Ascending aorta (tissue), 2 donors: ENCODE measurements at regions not wholly inside any gene's neighbourhood (a gene's known extent, or its start where the extent isn't known, plus 50 kb on each side); places are given as distances from the start of the nearest gene placed in this dataset.

Experiments used
- DNase-seq, 2 donors: peaks; one replicate each; pipeline ENCODE4 v3.0.0-alpha.2; 2019; ENCODE audit warnings: low spot score in 2 of 2
- H3K27ac ChIP-seq, 2 donors: fragments of 200-600 bp; sonication (generic); one replicate each; pipeline ENCODE4 v1.5.1; 2016 to 2017; ENCODE audit warnings: mild to moderate bottlenecking in 1 of 2
- H3K27me3 ChIP-seq: fragments of 200-600 bp; sonication (generic); one replicate; pipeline ENCODE4 v1.5.1; 2017
- H3K36me3 ChIP-seq, 2 donors: fragments of 200-600 bp; sonication (generic); one replicate each; pipeline ENCODE4 v1.5.1; 2016
- H3K4me1 ChIP-seq, 2 donors: fragments of 200-600 bp; sonication (generic); one replicate each; pipeline ENCODE4 v1.5.1; 2016 to 2017; ENCODE audit warnings: mild to moderate bottlenecking in 1 of 2
- H3K4me3 ChIP-seq, 2 donors: fragments of 200-600 bp; sonication (generic); one replicate each; pipeline ENCODE4 v1.5.1; 2016 to 2017; ENCODE audit warnings: mild to moderate bottlenecking in 1 of 2
- H3K9me3 ChIP-seq, 2 donors: fragments of 200-600 bp; sonication (generic); one replicate each; pipeline ENCODE4 v1.5.1; 2016
- CTCF ChIP-seq, 3 experiments: fragments of 200-600 bp in 2 of 3; fragments of 450-650 bp in 1 of 3; sonication (generic) in 2 of 3; IDR thresholded peaks; one replicate each; pipeline ENCODE4 v1.5.1; 2016 to 2019; ENCODE audit warnings: antibody characterized with exemption in 3 of 3, mild to moderate bottlenecking in 1 of 3, moderate library complexity in 1 of 3
- intact Hi-C: fragments of 100-400 bp; cut with DNase I; formaldehyde crosslinking; loops from one replicate; pipeline ENCODE4 v1.15.1; 2023

DNA sequence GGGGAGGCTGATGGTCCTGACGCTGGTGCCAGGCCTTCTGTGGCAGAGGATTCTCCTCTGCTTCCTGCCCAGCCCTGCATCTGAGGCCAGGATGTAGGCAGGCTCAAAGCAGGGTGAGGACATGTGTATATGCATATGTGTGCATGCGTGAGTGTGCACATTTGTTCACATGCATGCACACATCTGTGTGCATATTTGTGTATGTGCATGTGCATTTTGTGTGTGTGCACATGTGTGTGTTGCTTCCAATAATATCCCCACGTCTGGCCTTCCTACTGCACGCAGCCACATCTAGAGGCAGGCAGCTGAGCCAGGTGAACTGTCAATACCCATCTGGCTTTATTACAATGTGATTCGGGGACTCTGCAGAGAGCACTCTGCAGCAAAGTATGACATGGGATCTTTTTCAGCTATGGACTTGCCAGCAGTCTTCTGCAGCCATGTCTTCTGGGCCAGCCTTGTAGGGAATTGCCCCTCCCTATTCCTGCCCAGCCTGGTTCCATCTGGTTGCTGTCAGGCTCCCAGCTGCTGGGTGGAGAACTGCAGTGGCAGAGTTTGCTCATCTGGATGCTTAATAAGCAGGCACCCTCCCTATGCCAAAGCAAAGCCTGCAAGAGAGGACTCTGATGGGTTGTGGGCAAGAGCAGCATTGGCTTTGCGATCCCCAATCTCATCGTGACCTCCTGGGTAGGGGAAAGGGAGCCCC, 140.7 kb downstream of the PFKFB3 start:
- intact Hi-C loops: no loop called here
- no peak overlapping the region for H3K4me3 ChIP-seq
- H3K9me3 ChIP-seq: no peaks in the 10 kb centered on the region
- H3K27me3 ChIP-seq: no peaks in the 10 kb centered on the region
- peaks cover 0 to 17% of the 10 kb centered on the region in 2 donors for H3K4me1 ChIP-seq
- TF ChIP-seq CTCF (IDR thresholded peaks at IDR 0.05): no peak
- H3K36me3 ChIP-seq: no peaks in the 10 kb centered on the region
- no peak for DNase-seq
- no peak overlapping the region for H3K27ac ChIP-seq

DNA sequence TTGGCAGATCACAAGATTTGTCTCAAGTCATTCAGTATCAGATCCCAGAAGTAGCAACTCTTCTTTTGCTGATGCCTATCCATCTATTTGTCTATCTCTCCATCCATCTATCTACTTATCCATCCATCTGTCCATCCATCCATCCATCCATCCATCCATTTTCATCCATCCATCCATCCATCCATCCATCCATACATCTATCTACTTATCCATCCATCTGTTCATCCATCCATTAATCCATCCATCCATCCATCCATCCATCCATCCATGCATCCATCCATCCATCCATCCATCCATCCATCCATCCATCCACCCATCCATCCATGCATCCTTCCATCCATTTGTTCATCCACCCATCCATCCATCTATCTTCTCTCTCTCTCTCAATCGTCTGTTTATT, 142.7 kb downstream of the PFKFB3 start:
- Histone ChIP-seq H3K27ac (no peak overlapping the region), H3K9me3 (no peaks in the 10 kb centered on the region), H3K36me3 (no peaks in the 10 kb centered on the region), H3K4me1 (peaks cover 0 to 18% of the 10 kb centered on the region in 2 donors), H3K4me3 (no peak overlapping the region), H3K27me3 (no peaks in the 10 kb centered on the region)
- intact Hi-C loops: no loop called here
- no peak for DNase-seq
- no peak for TF ChIP-seq CTCF (IDR thresholded peaks at IDR 0.05)

DNA sequence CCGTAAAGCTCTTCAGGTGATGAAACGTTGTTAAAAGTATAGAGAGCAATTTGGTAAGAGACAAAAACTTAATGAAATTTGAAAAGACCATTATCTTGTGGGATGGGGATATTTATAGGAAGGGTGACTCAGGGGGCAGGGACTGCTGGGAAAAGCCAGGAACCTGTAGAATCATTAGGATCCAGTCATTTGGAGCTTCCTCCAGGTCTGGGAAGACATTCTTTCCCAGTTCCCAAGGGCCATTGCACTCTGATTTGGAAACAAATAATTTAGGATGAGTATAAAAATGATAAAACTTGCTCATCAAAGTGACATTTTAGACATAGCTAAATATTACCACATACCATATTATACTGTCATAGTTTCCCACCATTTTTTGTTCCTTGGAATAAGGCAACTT, 143.9 kb downstream of the PFKFB3 start:
- intact Hi-C loops: no loop called here
- H3K27ac ChIP-seq: no peak overlapping the region
- no peak for DNase-seq

GRCh38 chr10:6347391-6347951, 144.7 kb downstream of the PFKFB3 start:
- Histone ChIP-seq H3K36me3 (no peaks in the 10 kb centered on the region), H3K4me3 (no peak overlapping the region), H3K27ac (no peak overlapping the region), H3K9me3 (no peaks in the 10 kb centered on the region), H3K27me3 (no peaks in the 10 kb centered on the region), H3K4me1 (peaks cover 0 to 18% of the 10 kb centered on the region in 2 donors)
- no peak for DNase-seq
- intact Hi-C loops: no loop called here
- TF ChIP-seq CTCF (IDR thresholded peaks at IDR 0.05): no peak

More for the DNA sequence above, 143.9 kb downstream of the PFKFB3 start:
- Histone ChIP-seq H3K4me3 (no peak overlapping the region), H3K36me3 (no peaks in the 10 kb centered on the region), H3K9me3 (no peaks in the 10 kb centered on the region), H3K4me1 (peaks cover 0 to 18% of the 10 kb centered on the region in 2 donors), H3K27me3 (no peaks in the 10 kb centered on the region)
- TF ChIP-seq CTCF (IDR thresholded peaks at IDR 0.05): no peak

DNA sequence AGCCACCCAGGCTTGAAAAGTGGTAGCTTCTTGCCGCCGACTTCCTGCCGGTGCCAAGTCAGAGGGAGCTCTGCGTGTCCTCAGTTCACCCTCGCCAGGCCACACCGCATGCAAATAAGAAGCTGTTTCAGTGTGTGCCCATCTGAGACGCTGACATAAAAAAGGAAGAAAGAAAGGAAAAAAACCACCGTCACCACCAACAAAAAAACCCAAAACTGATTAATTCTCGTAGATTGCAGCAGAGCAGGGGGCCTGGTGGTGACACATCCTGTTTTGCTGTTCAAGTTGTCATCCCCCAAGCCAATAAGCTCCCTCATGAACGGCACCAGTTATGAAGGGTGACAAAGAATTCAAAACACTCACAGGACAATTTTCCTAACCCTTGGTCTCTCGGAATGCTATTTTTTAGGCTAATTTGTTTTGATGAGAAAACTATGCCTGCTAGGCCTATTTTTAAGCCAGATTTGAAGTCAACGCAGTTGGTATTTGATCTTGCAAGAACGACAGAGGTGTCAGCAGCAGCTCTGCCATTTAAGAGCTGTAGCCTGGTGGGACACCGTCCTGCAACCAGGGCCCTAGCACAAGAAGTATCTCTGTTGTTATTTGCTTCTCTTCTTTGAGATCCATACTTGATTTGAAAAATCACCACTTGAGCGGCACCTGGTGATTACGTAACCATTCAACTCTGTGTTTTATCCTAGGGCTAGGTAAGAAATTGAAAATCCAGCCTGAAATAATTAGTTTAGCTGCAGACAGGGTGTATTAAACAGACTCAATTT, 145.6 kb downstream of the PFKFB3 start:
- H3K4me1 ChIP-seq: peaks cover 0 to 18% of the 10 kb centered on the region in 2 donors
- DNase-seq: peak; percentile 35 to 74
- intact Hi-C loops: no loop called here
- no peak overlapping the region for H3K4me3 ChIP-seq
- peak overlapping the region; percentile 46 to 48 for H3K27ac ChIP-seq
- TF ChIP-seq CTCF (IDR thresholded peaks at IDR 0.05): no peak
- H3K36me3 ChIP-seq: no peaks in the 10 kb centered on the region
- no peaks in the 10 kb centered on the region for H3K27me3 ChIP-seq
- H3K9me3 ChIP-seq: no peaks in the 10 kb centered on the region
